Spleen (tissue), 11 donors: ENCODE measurements at regions not wholly inside any gene's neighbourhood (a gene's known extent, or its start where the extent isn't known, plus 50 kb on each side); places are given as distances from the start of the nearest gene placed in this dataset.
"Not testable (repeated sequence)": the region's sequence is repeated elsewhere in the genome, so short reads cannot be mapped to it uniquely, and the experiment has no call there.

Experiments used
- DNase-seq: peaks from one replicate; pipeline ENCODE4 v3.0.0-alpha.2; 2020
- H3K27ac ChIP-seq, 8 donors: fragments of 200-600 bp; sonication (generic) in 7 of 8; 1 replicate in 4 of 8; 2 replicates in 4 of 8; pipeline versions ENCODE4 v1.5.0 to v1.8.0; 2016 to 2021; ENCODE audit warnings: inconsistent platforms in 4 of 8, mild to moderate bottlenecking in 4 of 8, moderate library complexity in 1 of 8
- H3K27me3 ChIP-seq, 7 donors: fragments of 200-600 bp; sonication (generic) in 6 of 7; replicated peaks in 1 of 7; 1 replicate in 4 of 7; 2 replicates in 3 of 7; pipeline versions ENCODE4 v1.5.0 to v1.8.0; 2016 to 2021; ENCODE audit warnings: inconsistent platforms in 3 of 7, mild to moderate bottlenecking in 1 of 7
- H3K36me3 ChIP-seq, 6 donors: fragments of 200-600 bp; sonication (generic) in 5 of 6; 1 replicate in 4 of 6; 2 replicates in 2 of 6; pipeline versions ENCODE4 v1.5.0 to v1.8.0; 2016 to 2021; ENCODE audit warnings: inconsistent platforms in 2 of 6
- H3K4me1 ChIP-seq, 6 donors: fragments of 200-600 bp; sonication (generic) in 5 of 6; 1 replicate in 3 of 6; 2 replicates in 3 of 6; pipeline versions ENCODE4 v1.5.0 to v1.8.0; 2016 to 2021; ENCODE audit warnings: inconsistent platforms in 3 of 6
- H3K4me3 ChIP-seq, 8 donors: fragments of 200-600 bp; sonication (generic) in 7 of 8; 1 replicate in 4 of 8; 2 replicates in 4 of 8; pipeline versions ENCODE4 v1.5.0 to v1.8.0; 2016 to 2021; ENCODE audit warnings: inconsistent platforms in 4 of 8, mild to moderate bottlenecking in 4 of 8, moderate library complexity in 2 of 8
- H3K9me3 ChIP-seq, 8 donors: fragments of 200-600 bp; sonication (generic) in 7 of 8; 1 replicate in 4 of 8; 2 replicates in 4 of 8; pipeline versions ENCODE4 v1.5.0 to v1.8.0; 2016 to 2021; ENCODE audit warnings: inconsistent platforms in 4 of 8
- CTCF ChIP-seq, 11 experiments: fragments of 200-600 bp in 7 of 11; fragments of 450-650 bp in 4 of 11; sonication (generic) in 4 of 11; IDR thresholded peaks in 8 of 11; conservative IDR thresholded peaks in 3 of 11; 1 replicate in 7 of 11; 2 replicates in 4 of 11; pipeline versions ENCODE4 v1.4.0 to v1.8.0; 2016 to 2021; ENCODE audit warnings: antibody characterized with exemption in 11 of 11, inconsistent platforms in 4 of 11, mild to moderate bottlenecking in 1 of 11
- POLR2A ChIP-seq, 3 donors: fragments of 450-650 bp; IDR thresholded peaks; one replicate each; pipeline ENCODE4 v1.5.1; 2017; ENCODE audit warnings: antibody characterized with exemption in 3 of 3, mild to moderate bottlenecking in 1 of 3
- POLR2AphosphoS5 ChIP-seq, 3 donors: sonication (generic); formaldehyde crosslinking; IDR thresholded peaks; one replicate each; pipeline ENCODE4 v1.5.1; 2017; ENCODE audit warnings: antibody characterized with exemption in 3 of 3
- WGBS, 5 donors: extraction: QIAGEN DNeasy Blood & Tissue Kit in 3 of 5; methylation state at CpG; one replicate each; pipeline versions ENCODE4 v1.1.5 to v1.1.7; 2013 to 2018; 5-methylcytosine and 5-hydroxymethylcytosine counted together
- intact Hi-C: fragments of 100-400 bp; cut with DNase I; formaldehyde crosslinking; loops from one replicate; pipeline ENCODE4 v1.15.0; 2023; ENCODE audit warnings: low total_unique reads
- donor health status: healthy with polysubstance abuse.
- donor health status: DM: no; HTN: no; CAD: no; lungs with moderate emphysema.
- donor health status: DM: no; HTN: no; CAD: no.
- donor health status: Bipolar disorder and iron deficiency.
- donor health status: healthy.
- donor health status: DM: no; HTN: no; CAD: no.
- donor health status: DM: yes; HTN: yes; CAD: no.

GRCh38 chr4:100907465-100908454 lies 389.9 kb upstream of the EMCN start:
- TF ChIP-seq CTCF (IDR thresholded peaks at IDR 0.05 in 8 of 11, conservative IDR thresholded peaks at IDR 0.05 in 3 of 11) (peak in 3 of 11 experiments; percentile 13 to 34 (median 25)), POLR2AphosphoS5 (IDR thresholded peaks at IDR 0.05) (no peak), POLR2A (IDR thresholded peaks at IDR 0.05) (no peak)
- WGBS, 5 donors, result 52 to 89% (median 85%) methylated on average over 3 of the region's 3 CpGs
- no peak overlapping the region for H3K4me3 ChIP-seq

GRCh38 chr4:100906973-100907372 lies 389.2 kb upstream of the EMCN start:
- WGBS, 5 donors, result 89 to 94% (median 91%) methylated on average over 3 of the region's 3 CpGs
- H3K4me1 ChIP-seq, result no peaks in the 10 kb centered on the region
- TF ChIP-seq POLR2AphosphoS5 (IDR thresholded peaks at IDR 0.05) (no peak), CTCF (IDR thresholded peaks at IDR 0.05 in 8 of 11, conservative IDR thresholded peaks at IDR 0.05 in 3 of 11) (no peak), POLR2A (IDR thresholded peaks at IDR 0.05) (no peak)
- H3K27ac ChIP-seq, result no peak overlapping the region
- no peaks in the 10 kb centered on the region for H3K9me3 ChIP-seq
- no peak overlapping the region for H3K4me3 ChIP-seq
- no peaks in the 10 kb centered on the region for H3K27me3 ChIP-seq
- no peak for DNase-seq
- intact Hi-C loops, result no loop called here
- no peaks in the 10 kb centered on the region for H3K36me3 ChIP-seq

More at GRCh38 chr4:100907465-100908454, 389.9 kb upstream of the EMCN start:
- no peak for DNase-seq
- H3K27ac ChIP-seq, result no peak overlapping the region
- no peaks in the 10 kb centered on the region for H3K36me3 ChIP-seq
- no peaks in the 10 kb centered on the region for H3K4me1 ChIP-seq
- H3K9me3 ChIP-seq, result no peaks in the 10 kb centered on the region
- no peaks in the 10 kb centered on the region for H3K27me3 ChIP-seq
- intact Hi-C loops, result no loop called here

GRCh38 chr4:100900945-100901344 lies 383.1 kb upstream of the EMCN start:
- intact Hi-C loops, H3K9me3 ChIP-seq, H3K4me3 ChIP-seq, H3K27ac ChIP-seq, H3K36me3 ChIP-seq, H3K4me1 ChIP-seq: not testable (repeated sequence)
- H3K27me3 ChIP-seq, result peaks cover 0 to 12% (median 0%) of the 10 kb centered on the region in 7 donors
- 85 to 96% (median 94%) methylated on average over 4 to 5 of the region's 5 CpGs for WGBS, 5 donors
- peak; percentile 30 for DNase-seq

GRCh38 chr4:100900134-100900533 lies 382.3 kb upstream of the EMCN start:
- DNase-seq, result no peak
- TF ChIP-seq CTCF (IDR thresholded peaks at IDR 0.05 in 8 of 11, conservative IDR thresholded peaks at IDR 0.05 in 3 of 11) (no peak), POLR2AphosphoS5 (IDR thresholded peaks at IDR 0.05) (no peak), POLR2A (IDR thresholded peaks at IDR 0.05) (no peak)
- intact Hi-C loops, result no loop called here
- H3K36me3 ChIP-seq, result no peaks in the 10 kb centered on the region
- H3K4me1 ChIP-seq, result peaks cover 0 to 10% (median 1%) of the 10 kb centered on the region in 6 donors
- WGBS, 5 donors, result 88 to 94% (median 91%) methylated on average over 7 to 11 of the region's 11 CpGs
- no peak overlapping the region for H3K27ac ChIP-seq
- H3K9me3 ChIP-seq, result no peaks in the 10 kb centered on the region
- no peak overlapping the region for H3K4me3 ChIP-seq
- H3K27me3 ChIP-seq, result peaks cover 0 to 12% (median 0%) of the 10 kb centered on the region in 7 donors
